AG10803 (cell line): ENCODE measurements at regions not wholly inside any gene's neighbourhood (a gene's known extent, or its start where the extent isn't known, plus 50 kb on each side); places are given as distances from the start of the nearest gene placed in this dataset.

ENCODE experiments used
- DNase-seq: peaks from one replicate; pipeline ENCODE4 v3.0.0; 2010; ENCODE audit warnings: low read depth
- H3K4me3 ChIP-seq: 2 replicates; pipeline ENCODE4 v1.5.1; 2011; ENCODE audit warnings: mild to moderate bottlenecking, low read length, control low read depth
- CTCF ChIP-seq: conservative IDR thresholded peaks from 2 replicates; pipeline ENCODE4 v1.5.1; 2011; ENCODE audit warnings: mild to moderate bottlenecking, low read length, control low read depth, inconsistent platforms

GRCh38 chr9:89670801-89671434, 66.1 kb downstream of the GADD45G start:
- no peak for DNase-seq
- no peak for TF ChIP-seq CTCF
- H3K4me3 ChIP-seq, result no peak overlapping the region

DNA sequence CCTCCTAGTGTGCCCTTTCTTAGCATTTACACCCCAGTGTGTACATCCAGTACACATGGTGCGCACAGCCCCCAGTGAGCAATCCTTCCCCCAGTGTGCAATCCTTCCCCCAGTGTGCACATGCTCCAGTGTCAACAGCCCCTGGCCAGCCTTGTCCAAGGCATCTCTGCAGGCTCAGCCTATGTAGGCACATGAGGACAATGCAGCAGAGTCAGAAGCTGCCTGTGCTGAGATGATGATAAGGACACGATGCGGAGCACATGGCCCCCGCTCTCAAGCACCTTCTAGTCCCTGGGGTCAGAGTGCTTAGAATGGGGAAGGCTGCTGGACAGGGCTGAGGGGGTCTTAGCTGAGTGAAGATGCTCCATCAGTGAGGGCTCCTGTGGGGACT, 69.8 kb downstream of the GADD45G start:
- TF ChIP-seq CTCF, result no peak
- no peak overlapping the region for H3K4me3 ChIP-seq
- DNase-seq, result no peak

DNA sequence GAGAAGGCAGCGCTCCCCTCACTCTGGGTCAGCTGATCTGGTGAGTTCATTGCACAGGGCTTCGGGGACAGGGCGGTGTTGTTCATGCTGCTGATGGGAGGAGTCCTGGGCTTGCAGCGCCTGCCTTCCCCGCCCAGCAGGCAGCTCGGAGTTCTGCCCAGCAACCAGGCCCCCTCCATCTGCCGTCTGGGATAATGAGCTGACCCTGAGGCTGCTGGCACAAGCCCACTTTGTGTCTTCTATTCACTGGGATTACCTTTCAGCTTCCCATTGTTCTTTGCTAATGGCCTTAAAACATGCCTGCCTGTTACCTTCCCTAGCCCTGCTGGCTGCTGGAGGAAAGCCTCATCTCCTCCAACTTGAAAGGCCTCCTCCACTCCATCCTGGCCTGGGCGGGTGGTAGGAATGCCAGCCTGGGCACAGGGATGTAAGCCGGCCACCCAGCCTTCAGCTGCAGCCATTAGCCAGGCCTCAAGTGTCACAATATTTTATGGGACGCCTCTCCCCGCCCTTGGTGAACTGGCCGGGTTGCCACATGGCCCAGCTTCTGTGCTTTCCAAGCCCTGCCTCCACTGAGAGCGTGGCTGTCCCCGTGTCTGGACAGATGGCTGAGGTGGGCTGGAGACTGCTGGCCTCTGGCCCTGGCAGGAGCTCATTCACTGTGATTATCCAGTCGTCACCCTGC, 70.4 kb downstream of the GADD45G start:
- no peak overlapping the region for H3K4me3 ChIP-seq
- TF ChIP-seq CTCF, result no peak
- no peak for DNase-seq

- DNase-seq, result no peak
- no peak overlapping the region for H3K4me3 ChIP-seq
- no peak for TF ChIP-seq CTCF
Measured at GRCh38 chr9:89676281-89676680, 71.5 kb downstream of the GADD45G start.

DNA sequence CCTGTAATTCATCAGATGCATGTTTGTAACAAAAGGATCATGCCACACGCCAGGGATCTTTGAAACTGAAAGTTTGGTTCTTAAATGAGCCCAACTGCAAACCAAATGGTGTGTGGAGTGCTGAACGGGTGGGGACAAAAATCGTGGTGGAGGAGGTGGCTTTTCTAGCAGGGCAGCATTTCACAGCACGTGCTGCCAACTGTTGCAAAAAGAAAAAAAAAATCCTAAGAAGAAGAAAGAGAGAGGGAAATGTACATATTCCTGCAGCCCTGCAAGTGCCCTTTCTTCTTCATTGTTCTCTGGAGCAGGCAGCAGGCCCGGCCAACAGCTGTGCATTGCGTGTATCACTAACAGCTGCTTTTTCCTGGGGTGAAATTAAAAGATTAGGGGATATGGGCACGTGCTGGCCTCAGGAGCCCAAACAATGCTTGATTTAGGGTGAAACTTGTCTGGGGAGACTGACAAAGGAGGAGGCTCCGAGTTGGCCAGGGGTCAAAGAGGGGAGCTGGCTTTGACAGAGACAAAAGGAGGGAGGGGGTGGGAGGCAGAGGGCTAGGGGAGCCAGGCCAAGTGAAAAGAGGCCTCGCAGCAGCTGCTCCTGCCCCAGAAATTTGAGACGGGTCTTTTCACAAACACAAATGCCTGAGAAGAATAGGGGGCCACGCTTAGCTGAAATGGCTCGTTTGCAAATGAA, 73.0 kb downstream of the GADD45G start:
- TF ChIP-seq CTCF, result no peak
- no peak overlapping the region for H3K4me3 ChIP-seq
- no peak for DNase-seq

DNA sequence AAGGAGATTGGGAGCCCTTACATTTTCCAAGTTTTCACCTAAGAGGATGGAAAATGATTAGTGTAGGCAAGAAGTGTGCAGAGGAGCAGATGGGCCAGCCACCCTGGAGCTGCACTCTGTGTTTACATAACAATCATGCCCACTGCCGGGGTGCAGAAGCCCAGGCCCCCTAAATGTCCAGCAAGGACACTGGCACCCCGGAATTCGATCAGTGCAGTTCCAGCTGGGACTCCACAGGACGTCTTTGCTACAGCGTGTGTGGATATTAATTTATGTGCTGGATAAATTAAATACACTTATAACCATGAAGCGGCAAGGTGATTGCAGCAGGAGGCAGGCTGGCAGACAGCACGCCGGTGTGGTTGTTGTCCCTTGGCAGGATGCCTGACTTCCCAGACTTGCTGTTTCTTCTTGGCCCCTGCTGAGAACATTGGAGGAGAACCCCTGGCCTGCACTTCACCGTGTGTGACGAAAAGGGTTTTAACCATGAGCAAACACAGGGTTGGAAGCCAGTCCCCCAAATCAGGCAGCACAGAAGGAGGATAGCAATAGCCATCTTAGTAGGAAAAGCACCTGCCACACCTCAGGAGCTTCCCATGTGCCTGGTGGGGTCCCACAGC, 73.7 kb downstream of the GADD45G start:
- DNase-seq, result no peak
- TF ChIP-seq CTCF, result no peak
- H3K4me3 ChIP-seq, result no peak overlapping the region

DNA sequence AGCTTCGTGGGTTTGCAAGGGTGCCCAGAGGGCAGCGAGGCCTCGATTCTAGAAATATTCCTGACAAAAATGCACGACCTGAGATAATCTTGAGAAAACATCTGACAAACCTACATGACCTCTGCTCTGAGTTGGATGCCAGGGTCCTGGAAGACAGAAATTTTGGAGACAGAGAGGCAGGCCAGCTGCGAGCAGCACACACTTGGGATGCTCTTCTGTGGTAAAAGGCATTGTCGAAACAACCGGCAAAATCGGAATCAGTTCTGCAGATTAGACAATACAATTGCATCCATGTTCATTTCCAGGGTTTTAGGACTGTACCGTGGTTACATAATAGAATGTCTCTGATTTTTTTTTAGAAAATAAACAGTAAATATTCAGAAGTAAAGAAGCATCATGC, 74.2 kb downstream of the GADD45G start:
- DNase-seq, result no peak
- no peak overlapping the region for H3K4me3 ChIP-seq
- no peak for TF ChIP-seq CTCF
